H9 (cell line): ENCODE measurements at regions not wholly inside any gene's neighbourhood (a gene's known extent, or its start where the extent isn't known, plus 50 kb on each side); places are given as distances from the start of the nearest gene placed in this dataset.

Experiments used
- DNase-seq: peaks from one replicate; pipeline ENCODE4 v3.0.0-alpha.2; 2017
- H2AFZ ChIP-seq: one replicate; pipeline ENCODE4 v1.6.1; 2013; ENCODE audit warnings: mild to moderate bottlenecking, low read length, control low read depth, moderate library complexity
- H2AK5ac ChIP-seq: 2 replicates; pipeline ENCODE4 v1.6.1; 2013; ENCODE audit warnings: low read length, control low read depth, mixed read lengths; ENCODE audit not compliant: insufficient read length
- H2BK120ac ChIP-seq: one replicate; pipeline ENCODE4 v1.6.1; 2013; ENCODE audit warnings: low read depth, mild to moderate bottlenecking, low read length, control low read depth, inconsistent platforms; ENCODE audit not compliant: poor library complexity, severe bottlenecking
- H2BK12ac ChIP-seq: 2 replicates; pipeline ENCODE4 v1.6.1; 2013; ENCODE audit warnings: low read length, control low read depth, mixed read lengths, low read depth; ENCODE audit not compliant: insufficient read length
- H2BK15ac ChIP-seq: 2 replicates; pipeline ENCODE4 v1.6.1; 2013; ENCODE audit warnings: low read depth, low read length, control low read depth
- H2BK20ac ChIP-seq: one replicate; pipeline ENCODE4 v1.6.1; 2013; ENCODE audit warnings: low read depth, mild to moderate bottlenecking, low read length, control low read depth, inconsistent platforms; ENCODE audit not compliant: poor library complexity, severe bottlenecking
- H2BK5ac ChIP-seq: 2 replicates; pipeline ENCODE4 v1.6.1; 2013; ENCODE audit warnings: low read length, control low read depth, mixed read lengths; ENCODE audit not compliant: insufficient read length
- H3K14ac ChIP-seq: 2 replicates; pipeline ENCODE4 v1.6.1; 2013; ENCODE audit warnings: low read length, control low read depth; ENCODE audit not compliant: insufficient read depth
- H3K18ac ChIP-seq: 2 replicates; pipeline ENCODE4 v1.6.1; 2013; ENCODE audit warnings: low read depth, mild to moderate bottlenecking, mixed read lengths, low read length, control low read depth; ENCODE audit not compliant: insufficient read length
- H3K23ac ChIP-seq: 2 replicates; pipeline ENCODE4 v1.6.1; 2013; ENCODE audit warnings: low read length, control low read depth, mixed read lengths, low read depth; ENCODE audit not compliant: insufficient read length
- H3K23me2 ChIP-seq: 2 replicates; pipeline ENCODE4 v1.6.1; 2013; ENCODE audit warnings: low read depth, mild to moderate bottlenecking, mixed read lengths, low read length, control low read depth; ENCODE audit not compliant: insufficient read length, poor library complexity, severe bottlenecking
- H3K27ac ChIP-seq: 2 replicates; pipeline ENCODE4 v1.5.1; 2013; ENCODE audit warnings: low read length, control low read depth, mixed read lengths, low read depth; ENCODE audit not compliant: insufficient read length
- H3K27me3 ChIP-seq: 2 replicates; pipeline ENCODE4 v1.6.1; 2013; ENCODE audit warnings: low read length, control low read depth, inconsistent platforms; ENCODE audit not compliant: insufficient read depth
- H3K4ac ChIP-seq: 2 replicates; pipeline ENCODE4 v1.6.1; 2013; ENCODE audit warnings: low read depth, mild to moderate bottlenecking, control low read depth, inconsistent platforms, low read length, moderate library complexity
- H3K4me1 ChIP-seq: 2 replicates; pipeline ENCODE4 v1.6.1; 2013; ENCODE audit warnings: low read length, control low read depth, inconsistent platforms; ENCODE audit not compliant: insufficient read depth
- H3K4me2 ChIP-seq: 2 replicates; pipeline ENCODE4 v1.6.1; 2013; ENCODE audit warnings: low read length, control low read depth, mixed read lengths; ENCODE audit not compliant: insufficient read length, insufficient read depth
- H3K56ac ChIP-seq: 2 replicates; pipeline ENCODE4 v1.6.1; 2013; ENCODE audit warnings: low read depth, mild to moderate bottlenecking, mixed read lengths, low read length, control low read depth; ENCODE audit not compliant: insufficient read length
- H3K79me1 ChIP-seq: 2 replicates; pipeline ENCODE4 v1.6.1; 2013; ENCODE audit warnings: low read depth, mild to moderate bottlenecking, moderate library complexity, low read length, control low read depth, inconsistent platforms; ENCODE audit not compliant: insufficient read depth, poor library complexity, severe bottlenecking
- H3K79me2 ChIP-seq: 2 replicates; pipeline ENCODE4 v1.6.1; 2013; ENCODE audit warnings: low read length, control low read depth, inconsistent platforms; ENCODE audit not compliant: insufficient read depth
- H3K9ac ChIP-seq: 2 replicates; pipeline ENCODE4 v1.6.1; 2013; ENCODE audit warnings: low read length, control low read depth, mixed read lengths; ENCODE audit not compliant: insufficient read length; ENCODE audit errors: extremely low read depth
- H3K9me3 ChIP-seq: one replicate; pipeline ENCODE4 v1.6.1; 2013; ENCODE audit warnings: low read depth, low read length, inconsistent platforms; ENCODE audit not compliant: control insufficient read depth
- H3T11ph ChIP-seq: one replicate; pipeline ENCODE4 v1.6.1; 2013; ENCODE audit warnings: mild to moderate bottlenecking, low read length, control low read depth, inconsistent platforms
- H4K20me1 ChIP-seq: one replicate; pipeline ENCODE4 v1.6.1; 2013; ENCODE audit not compliant: control insufficient read depth, insufficient read length, insufficient read depth
- H4K5ac ChIP-seq: 2 replicates; pipeline ENCODE4 v1.6.1; 2013; ENCODE audit warnings: low read depth, mild to moderate bottlenecking, mixed read lengths, low read length, control low read depth; ENCODE audit not compliant: insufficient read length
- H4K8ac ChIP-seq: replicated peaks from 2 replicates; pipeline ENCODE4 v1.6.1; 2013; ENCODE audit warnings: low read length, control low read depth, mixed read lengths, low read depth; ENCODE audit not compliant: insufficient read length
- H4K91ac ChIP-seq: 2 replicates; pipeline ENCODE4 v1.6.1; 2013; ENCODE audit warnings: low read depth, mild to moderate bottlenecking, moderate library complexity, mixed read lengths, low read length, control low read depth; ENCODE audit not compliant: insufficient read length
- H3K27ac Mint-ChIP-seq, 3 experiments: 2 replicates in 2 of 3; 3 replicates in 1 of 3; pipeline ENCODE4 v1.8.0; 2020 to 2021; ENCODE audit warnings: mixed read lengths in 3 of 3, mild to moderate bottlenecking in 1 of 3, moderate library complexity in 1 of 3
- H3K27me3 Mint-ChIP-seq: 2 replicates; pipeline ENCODE4 v1.8.0; 2021; ENCODE audit warnings: low read depth, mild to moderate bottlenecking, moderate library complexity, mixed read lengths
- H3K36me3 Mint-ChIP-seq, 3 experiments: 2 replicates in 2 of 3; 3 replicates in 1 of 3; pipeline ENCODE4 v1.8.0; 2020 to 2021; ENCODE audit warnings: low read depth in 3 of 3, mixed read lengths in 3 of 3; ENCODE audit not compliant: insufficient read depth in 1 of 3
- H3K4me1 Mint-ChIP-seq, 2 experiments: 2 replicates each; pipeline ENCODE4 v1.8.0; 2020; ENCODE audit warnings: mixed read lengths in 2 of 2
- H3K4me3 Mint-ChIP-seq, 2 experiments: 2 replicates in 1 of 2; 3 replicates in 1 of 2; pipeline ENCODE4 v1.8.0; 2020 to 2021; ENCODE audit warnings: mild to moderate bottlenecking in 2 of 2, mixed read lengths in 2 of 2, moderate library complexity in 1 of 2
- H3K9me3 Mint-ChIP-seq, 2 experiments: 2 replicates in 1 of 2; 3 replicates in 1 of 2; pipeline ENCODE4 v1.8.0; 2020; ENCODE audit warnings: mild to moderate bottlenecking in 2 of 2, mixed read lengths in 2 of 2, moderate library complexity in 1 of 2
- WGBS: extraction: QIAGEN DNeasy Blood & Tissue Kit; methylation state at CpG from one replicate; pipeline ENCODE4 v1.1.7; 2013; ENCODE audit warnings: missing lambda C conversion rate, low lambda C conversion rate, mixed read lengths; ENCODE audit not compliant: insufficient read length; ENCODE audit errors: extremely low coverage; 5-methylcytosine and 5-hydroxymethylcytosine counted together
- TF ChIP-seq, protein P1 (sequence below): fragments of 200-600 bp; sonication (generic); conservative IDR thresholded peaks from 3 replicates; pipeline ENCODE4 v1.8.0; 2021; ENCODE audit warnings: antibody characterized with exemption, mild to moderate bottlenecking

DNA sequence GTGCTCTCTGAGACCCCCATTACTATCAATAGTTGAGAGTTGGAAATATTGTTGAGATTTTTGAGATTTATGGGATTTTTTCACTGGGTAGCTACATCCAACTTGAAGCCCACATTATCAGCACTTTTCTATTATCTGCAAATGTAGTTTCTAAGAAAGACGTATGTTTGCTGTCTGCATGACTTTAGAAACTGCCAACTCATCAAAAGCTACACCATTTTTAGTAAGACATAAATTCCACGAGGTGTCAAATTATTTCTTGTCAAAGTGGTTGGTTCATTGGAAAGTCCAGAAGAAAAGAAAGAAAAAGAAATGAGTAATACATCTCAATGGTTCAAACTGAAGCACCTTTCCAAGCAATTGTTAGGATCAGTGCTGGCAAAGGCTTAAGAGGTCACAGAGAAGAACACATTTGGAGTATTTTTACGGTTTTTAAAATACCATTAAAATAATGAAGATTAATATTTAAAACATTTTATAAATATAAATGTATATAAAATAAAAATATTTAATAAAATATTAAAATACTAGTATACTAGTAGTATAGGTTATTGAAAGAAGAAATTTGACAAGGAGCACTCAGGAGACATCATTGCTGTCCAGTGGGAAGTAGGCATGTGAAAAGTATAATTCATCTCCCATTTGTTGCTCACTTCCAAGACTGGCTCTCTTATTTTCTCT, 463.5 kb downstream of the TAFA4 start:
- H3K4me1 ChIP-seq = no peaks in the 10 kb centered on the region; the same call in 1 of the 2 replicates
- TF ChIP-seq, protein P1, sequence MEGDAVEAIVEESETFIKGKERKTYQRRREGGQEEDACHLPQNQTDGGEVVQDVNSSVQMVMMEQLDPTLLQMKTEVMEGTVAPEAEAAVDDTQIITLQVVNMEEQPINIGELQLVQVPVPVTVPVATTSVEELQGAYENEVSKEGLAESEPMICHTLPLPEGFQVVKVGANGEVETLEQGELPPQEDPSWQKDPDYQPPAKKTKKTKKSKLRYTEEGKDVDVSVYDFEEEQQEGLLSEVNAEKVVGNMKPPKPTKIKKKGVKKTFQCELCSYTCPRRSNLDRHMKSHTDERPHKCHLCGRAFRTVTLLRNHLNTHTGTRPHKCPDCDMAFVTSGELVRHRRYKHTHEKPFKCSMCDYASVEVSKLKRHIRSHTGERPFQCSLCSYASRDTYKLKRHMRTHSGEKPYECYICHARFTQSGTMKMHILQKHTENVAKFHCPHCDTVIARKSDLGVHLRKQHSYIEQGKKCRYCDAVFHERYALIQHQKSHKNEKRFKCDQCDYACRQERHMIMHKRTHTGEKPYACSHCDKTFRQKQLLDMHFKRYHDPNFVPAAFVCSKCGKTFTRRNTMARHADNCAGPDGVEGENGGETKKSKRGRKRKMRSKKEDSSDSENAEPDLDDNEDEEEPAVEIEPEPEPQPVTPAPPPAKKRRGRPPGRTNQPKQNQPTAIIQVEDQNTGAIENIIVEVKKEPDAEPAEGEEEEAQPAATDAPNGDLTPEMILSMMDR = no peak
- H3K27me3 ChIP-seq = no peaks in the 10 kb centered on the region
- H3K79me2 ChIP-seq = no peaks in the 10 kb centered on the region
- H3K9me3 Mint-ChIP-seq = peaks cover 0 to 7% of the 10 kb centered on the region in 2 experiments; a peak in 2 of 5 replicates
- H3K27me3 Mint-ChIP-seq = no peaks in the 10 kb centered on the region
- no peak overlapping the region for H2AK5ac ChIP-seq
- H3K27ac ChIP-seq = no peak overlapping the region
- no peak overlapping the region for H3K4me3 Mint-ChIP-seq
- no peak overlapping the region for H3K56ac ChIP-seq
- no peak overlapping the region for H3K4ac ChIP-seq
- no peak overlapping the region for H3K14ac ChIP-seq
- no peak overlapping the region for H2AFZ ChIP-seq
- no peak overlapping the region for H3K9ac ChIP-seq
- no peak overlapping the region for H4K8ac ChIP-seq
- no peak overlapping the region for H2BK12ac ChIP-seq
- H2BK15ac ChIP-seq = no peak overlapping the region
- no peaks in the 10 kb centered on the region for H3K79me1 ChIP-seq
- DNase-seq = no peak
- no peak overlapping the region for H2BK120ac ChIP-seq
- H2BK20ac ChIP-seq = no peak overlapping the region
- WGBS = no CpG with 5 or more reads among the region's 3 CpGs
- H3K9me3 ChIP-seq = no peaks in the 10 kb centered on the region
- no peaks in the 10 kb centered on the region for H4K20me1 ChIP-seq
- H3K4me1 Mint-ChIP-seq = peaks cover 7 to 8% of the 10 kb centered on the region in 2 experiments
- no peaks in the 10 kb centered on the region for H3K23me2 ChIP-seq
- H3K36me3 Mint-ChIP-seq = peaks cover 0 to 5% (median 0%) of the 10 kb centered on the region in 3 experiments; a peak in 2 of 7 replicates
- no peak overlapping the region for H3K18ac ChIP-seq
- H4K5ac ChIP-seq = no peak overlapping the region
- H3K4me2 ChIP-seq = no peak overlapping the region
- H2BK5ac ChIP-seq = no peak overlapping the region
- no peak overlapping the region for H3T11ph ChIP-seq
- H3K27ac Mint-ChIP-seq = no peak overlapping the region
- H4K91ac ChIP-seq = no peak overlapping the region
- H3K23ac ChIP-seq = no peak overlapping the region
